ENCODE measurements at regions not wholly inside any gene's neighbourhood (a gene's known extent, or its start where the extent isn't known, plus 50 kb on each side); places are given as distances from the start of the nearest gene placed in this dataset.

- Histone ChIP-seq H3K27me3 (ENCODE audit: control insufficient read depth in 1 of 2, insufficient read depth in 2 of 2, low read length in 2 of 2) (no peaks in the 10 kb centered on the region), H3K4me1 (ENCODE audit: insufficient read depth, low read length) (no peaks in the 10 kb centered on the region), H3K9me3 (ENCODE audit: control insufficient read depth in 1 of 2, insufficient read depth in 1 of 2, low read length in 2 of 2) (peaks cover 3 to 22% of the 10 kb centered on the region in 2 experiments), H3K36me3 (ENCODE audit: insufficient read depth, low read length) (no peaks in the 10 kb centered on the region), H3K27ac (ENCODE audit: low read depth in 1 of 2, low read length in 2 of 2) (no peak overlapping the region), H3K4me3 (ENCODE audit: low read length) (no peak overlapping the region)
- intact Hi-C loops (cut with DNase I, micrococcal nuclease), result no loop called here
- H3K4me3 Mint-ChIP-seq, result no peak overlapping the region
- TF ChIP-seq CTCF (IDR thresholded peaks at IDR 0.05), result no peak
- H3K9me3 Mint-ChIP-seq, result peaks cover 2% of the 10 kb centered on the region
- H3K27ac Mint-ChIP-seq, result no peak overlapping the region
- ChIA-PET CTCF (no interaction called here), POLR2A (no interaction called here)
- no peaks in the 10 kb centered on the region for H3K36me3 Mint-ChIP-seq (ENCODE audit: low read depth)
- ATAC-seq (ENCODE audit: poor library complexity) (no peak), DNase-seq (no peak)
- H3K4me1 Mint-ChIP-seq (ENCODE audit: low read depth), result no peaks in the 10 kb centered on the region
- peaks cover 26% of the 10 kb centered on the region for H3K27me3 Mint-ChIP-seq
Measured at GRCh38 chr7:156515911-156516790, 124.4 kb upstream of the RNF32 start.

- Histone ChIP-seq H3K27me3 (ENCODE audit: control insufficient read depth in 1 of 2, insufficient read depth in 2 of 2, low read length in 2 of 2) (no peaks in the 10 kb centered on the region), H3K27ac (ENCODE audit: low read depth in 1 of 2, low read length in 2 of 2) (no peak overlapping the region), H3K4me3 (ENCODE audit: low read length) (no peak overlapping the region), H3K36me3 (ENCODE audit: insufficient read depth, low read length) (no peaks in the 10 kb centered on the region), H3K4me1 (ENCODE audit: insufficient read depth, low read length) (no peaks in the 10 kb centered on the region), H3K9me3 (ENCODE audit: control insufficient read depth in 1 of 2, insufficient read depth in 1 of 2, low read length in 2 of 2) (peaks cover 10 to 27% of the 10 kb centered on the region in 2 experiments)
- TF ChIP-seq CTCF (IDR thresholded peaks at IDR 0.05), result no peak
- no peaks in the 10 kb centered on the region for H3K4me1 Mint-ChIP-seq (ENCODE audit: low read depth)
- H3K4me3 Mint-ChIP-seq, result no peak overlapping the region
- no peaks in the 10 kb centered on the region for H3K36me3 Mint-ChIP-seq (ENCODE audit: low read depth)
- peaks cover 7% of the 10 kb centered on the region for H3K9me3 Mint-ChIP-seq
- POLR2A ChIA-PET, result no interaction called here
- H3K27me3 Mint-ChIP-seq, result peaks cover 15% of the 10 kb centered on the region
- H3K27ac Mint-ChIP-seq, result no peak overlapping the region
- intact Hi-C loops (cut with DNase I, micrococcal nuclease), result no loop called here
- DNase-seq, result no peak
- CTCF ChIA-PET, result no interaction called here
- ATAC-seq (ENCODE audit: poor library complexity), result no peak
Measured at GRCh38 chr7:156514851-156515250, 125.7 kb upstream of the RNF32 start.

- ChIA-PET POLR2A (no interaction called here), CTCF (interaction anchor here (0.6 kb wide), 1 partner anchor 19 kb away, joined by 4 read pairs; no protein-coding TSS in a partner anchor)
- Histone ChIP-seq H3K27me3 (ENCODE audit: control insufficient read depth in 1 of 2, insufficient read depth in 2 of 2, low read length in 2 of 2) (peaks cover 0 to 5% of the 10 kb centered on the region in 2 experiments), H3K27ac (ENCODE audit: low read depth in 1 of 2, low read length in 2 of 2) (no peak overlapping the region), H3K36me3 (ENCODE audit: insufficient read depth, low read length) (no peaks in the 10 kb centered on the region), H3K4me3 (ENCODE audit: low read length) (no peak overlapping the region), H3K9me3 (ENCODE audit: control insufficient read depth in 1 of 2, insufficient read depth in 1 of 2, low read length in 2 of 2) (peaks cover 12 to 18% of the 10 kb centered on the region in 2 experiments), H3K4me1 (ENCODE audit: insufficient read depth, low read length) (no peaks in the 10 kb centered on the region)
- TF ChIP-seq CTCF (IDR thresholded peaks at IDR 0.05), result no peak
- H3K36me3 Mint-ChIP-seq (ENCODE audit: low read depth), result no peaks in the 10 kb centered on the region
- H3K4me3 Mint-ChIP-seq, result no peak overlapping the region
- DNase-seq (no peak), ATAC-seq (ENCODE audit: poor library complexity) (no peak)
- peaks cover 35% of the 10 kb centered on the region for H3K27me3 Mint-ChIP-seq
- peaks cover 20% of the 10 kb centered on the region for H3K9me3 Mint-ChIP-seq
- no peak overlapping the region for H3K27ac Mint-ChIP-seq
- no peaks in the 10 kb centered on the region for H3K4me1 Mint-ChIP-seq (ENCODE audit: low read depth)
- intact Hi-C loops (cut with DNase I, micrococcal nuclease), result no loop called here
Measured at GRCh38 chr7:156511426-156511825, 129.1 kb upstream of the RNF32 start.

All from CD4-positive, alpha-beta T cell (primary cell).